Mammary epithelial cell (primary cell): ENCODE measurements at regions not wholly inside any gene's neighbourhood (a gene's known extent, or its start where the extent isn't known, plus 50 kb on each side); places are given as distances from the start of the nearest gene placed in this dataset.

Experiments used
- CTCF ChIP-seq, 2 donors: IDR thresholded peaks in 1 of 2; conservative IDR thresholded peaks in 1 of 2; 2 replicates each; pipeline ENCODE4 v1.5.1; 2011 to 2012; ENCODE audit warnings: inconsistent platforms in 2 of 2, low read length in 2 of 2, mild to moderate bottlenecking in 2 of 2, control low read depth in 1 of 2, low read depth in 1 of 2; ENCODE audit not compliant: insufficient read depth in 1 of 2; ENCODE audit errors: extremely low read depth in 1 of 2
- EZH2 ChIP-seq: IDR thresholded peaks from 2 replicates; pipeline ENCODE4 v1.6.1; 2012; ENCODE audit warnings: low read length, inconsistent platforms, borderline replicate concordance

- TF ChIP-seq CTCF (conservative IDR thresholded peaks at IDR 0.05 in 1 of 2, IDR thresholded peaks at IDR 0.05 in 1 of 2; ENCODE audit: extremely low read depth in 1 of 2, insufficient read depth in 1 of 2, low read depth in 1 of 2, low read length in 2 of 2) (no peak), EZH2 (no peak)
Observed at GRCh38 chr5:169440107-169440705, 139.3 kb upstream of the SLIT3 start.
